GM12878 (cell line): ENCODE measurements at regions not wholly inside any gene's neighbourhood (a gene's known extent, or its start where the extent isn't known, plus 50 kb on each side); places are given as distances from the start of the nearest gene placed in this dataset.

Experiments
- ATAC-seq: fragments of 200-7000 bp; cut with Tn5 transposase; 3 replicates; pipeline ENCODE4 v1.9.1; 2020; ENCODE audit warnings: mild to moderate bottlenecking, moderate library complexity
- BruUV-seq: library from RNA; stranded (reverse); fragments of 400-500 nt; replicated peaks from 2 replicates; lab custom pipeline; 2021; lab: Mats Ljungman, UMichigan
- CTCF ChIA-PET: fragments of 300-600 bp; sonication (Branson Sonifier 250); formaldehyde crosslinking; extraction: SDS; loops from one replicate; lab custom pipeline; 2021; ENCODE audit warnings: inconsistent platforms; lab: Yijun Ruan, JAX
- POLR2A ChIA-PET: fragments of 350-600 bp; formaldehyde crosslinking; extraction: SDS; loops from one replicate; lab custom pipeline; 2021; ENCODE audit warnings: inconsistent platforms; lab: Charles Lee
- RAD21 ChIA-PET: fragments of 300-600 bp; sonication (Branson Sonifier 250); formaldehyde crosslinking; loops from one replicate; lab custom pipeline; 2023; ENCODE audit warnings: antibody characterized with exemption; ENCODE audit not compliant: unreplicated experiment; lab: Charles Lee
- SMC1A ChIA-PET: fragments of 300-600 bp; sonication (Branson Sonifier 250); formaldehyde crosslinking; loops from one replicate; lab custom pipeline; 2023; ENCODE audit not compliant: unreplicated experiment, uncharacterized antibody; lab: Charles Lee
- DNase-seq: peaks from one replicate; pipeline ENCODE4 v3.0.0-alpha.2; 2011; ENCODE audit warnings: low read depth, low spot score
- FAIRE-seq: peaks from 3 replicates; lab custom pipeline; 2011; peaks lifted over from hg19 to GRCh38; lab: Jason Lieb, UNC
- H2AFZ ChIP-seq: 2 replicates; pipeline ENCODE4 v1.6.0; 2011; ENCODE audit warnings: low read depth, low read length, control low read depth; ENCODE audit not compliant: control insufficient read depth
- H3K27ac ChIP-seq: 2 replicates; pipeline ENCODE4 v1.5.1; 2011; ENCODE audit warnings: control low read depth; ENCODE audit not compliant: control insufficient read depth, insufficient read depth
- H3K27me3 ChIP-seq, 2 experiments: replicated peaks in 1 of 2; 2 replicates each; pipeline versions ENCODE4 v1.6.0 to v1.6.1; 2011; ENCODE audit warnings: low read length in 1 of 2; ENCODE audit not compliant: control insufficient read depth in 2 of 2, insufficient read depth in 2 of 2
- H3K36me3 ChIP-seq, 2 experiments: 2 replicates each; pipeline ENCODE4 v1.5.1; 2011; ENCODE audit warnings: low read length in 1 of 2; ENCODE audit not compliant: control insufficient read depth in 2 of 2, insufficient read depth in 2 of 2
- H3K4me1 ChIP-seq: 2 replicates; pipeline ENCODE4 v1.6.1; 2011; ENCODE audit warnings: mild to moderate bottlenecking, low read length, moderate library complexity, mixed read lengths; ENCODE audit not compliant: control insufficient read depth, insufficient read depth
- H3K4me2 ChIP-seq: 2 replicates; pipeline ENCODE4 v1.6.0; 2011; ENCODE audit warnings: control low read depth; ENCODE audit not compliant: control insufficient read depth, insufficient read depth
- H3K4me3 ChIP-seq: fragments of 200-600 bp; sonication (generic); 2 replicates; pipeline ENCODE4 v1.5.1; 2016
- H3K79me2 ChIP-seq: 2 replicates; pipeline ENCODE4 v1.6.0; 2011; ENCODE audit warnings: low read length; ENCODE audit not compliant: control insufficient read depth, insufficient read depth
- H3K9ac ChIP-seq: 2 replicates; pipeline ENCODE4 v1.8.0; 2011; ENCODE audit warnings: low read length, control low read depth, mixed read lengths; ENCODE audit not compliant: control insufficient read depth, insufficient read depth
- H3K9me3 ChIP-seq: replicated peaks from 3 replicates; pipeline ENCODE4 v1.5.1; 2011; ENCODE audit warnings: mild to moderate bottlenecking, low read length; ENCODE audit not compliant: control insufficient read depth, insufficient read depth
- H4K20me1 ChIP-seq: 2 replicates; pipeline ENCODE4 v1.6.0; 2011; ENCODE audit not compliant: control insufficient read depth, insufficient read depth
- CBFB ChIP-seq: IDR thresholded peaks from 2 replicates; pipeline ENCODE4 v1.6.1; 2016; ENCODE audit warnings: antibody characterized with exemption, low read depth
- CBX3 ChIP-seq: fragments of 200-600 bp; sonication (generic); IDR thresholded peaks from 2 replicates; pipeline ENCODE4 v1.6.1; 2016; ENCODE audit warnings: low read depth, borderline replicate concordance
- CHD4 ChIP-seq: fragments of 200-600 bp; sonication (generic); IDR thresholded peaks from 2 replicates; pipeline ENCODE4 v1.6.1; 2016; ENCODE audit warnings: mild to moderate bottlenecking
- CREB1 ChIP-seq: IDR thresholded peaks from 2 replicates; pipeline ENCODE4 v1.6.1; 2012; ENCODE audit warnings: low read depth, mild to moderate bottlenecking, inconsistent platforms
- CUX1 ChIP-seq: IDR thresholded peaks from 2 replicates; pipeline ENCODE4 v1.6.1; 2012; ENCODE audit warnings: improper control_type of control experiment, low read depth, low read length; ENCODE audit not compliant: insufficient replicate concordance
- EGR1 ChIP-seq, 2 experiments: IDR thresholded peaks; 1 replicate in 1 of 2; 2 replicates in 1 of 2; pipeline ENCODE4 v1.6.1; 2011 to 2012; ENCODE audit warnings: low read depth in 2 of 2, low read length in 2 of 2, borderline replicate concordance in 1 of 2, mild to moderate bottlenecking in 1 of 2, moderate library complexity in 1 of 2
- HCFC1 ChIP-seq: fragments of 150-350 bp; IDR thresholded peaks from 2 replicates; pipeline ENCODE4 v1.6.1; 2014; ENCODE audit warnings: low read length
- HDGF ChIP-seq: fragments of 450-650 bp; IDR thresholded peaks from 2 replicates; pipeline ENCODE4 v1.6.1; 2016; ENCODE audit warnings: antibody characterized with exemption
- HSF1 ChIP-seq: fragments of 150-350 bp; IDR thresholded peaks from 2 replicates; pipeline ENCODE4 v1.6.1; 2014; ENCODE audit warnings: mild to moderate bottlenecking, low read depth, low read length
- IRF3 ChIP-seq: fragments of 450-650 bp; IDR thresholded peaks from 2 replicates; pipeline ENCODE4 v1.6.1; 2014; ENCODE audit warnings: mild to moderate bottlenecking
- JUNB ChIP-seq: IDR thresholded peaks from 2 replicates; pipeline ENCODE4 v1.6.1; 2016; ENCODE audit warnings: antibody characterized with exemption, mild to moderate bottlenecking
- KLF5 ChIP-seq: fragments of 450-650 bp; IDR thresholded peaks from 2 replicates; pipeline ENCODE4 v1.6.1; 2014; ENCODE audit warnings: mild to moderate bottlenecking; ENCODE audit not compliant: partially characterized antibody
- MAX ChIP-seq: IDR thresholded peaks from 2 replicates; pipeline ENCODE4 v1.6.1; 2012; ENCODE audit warnings: low read depth, low read length, improper control_type of control experiment
- SIN3A ChIP-seq: IDR thresholded peaks from 2 replicates; pipeline ENCODE4 v1.6.1; 2012; ENCODE audit warnings: low read depth, low read length, improper control_type of control experiment
- SREBF2 ChIP-seq: IDR thresholded peaks from 2 replicates; pipeline ENCODE4 v1.6.1; 2012; ENCODE audit warnings: mild to moderate bottlenecking, low read length
- SRF ChIP-seq, 2 experiments: IDR thresholded peaks; 2 replicates each; pipeline ENCODE4 v1.6.1; 2011; ENCODE audit warnings: low read depth in 2 of 2, low read length in 2 of 2, mild to moderate bottlenecking in 1 of 2, moderate library complexity in 1 of 2
- YY1 ChIP-seq: IDR thresholded peaks from 2 replicates; pipeline ENCODE4 v1.6.1; 2011; ENCODE audit warnings: low read depth, mild to moderate bottlenecking, low read length
- ZNF622 ChIP-seq: fragments of 450-650 bp; IDR thresholded peaks from 2 replicates; pipeline ENCODE4 v1.6.1; 2017; ENCODE audit warnings: mild to moderate bottlenecking, inconsistent platforms
- ZSCAN29 ChIP-seq: fragments of 450-650 bp; IDR thresholded peaks from 2 replicates; pipeline ENCODE4 v1.6.1; 2017; ENCODE audit warnings: mild to moderate bottlenecking, moderate library complexity
- WGBS: methylation state at CpG from one replicate; pipeline ENCODE4 v1.1.6; 2016; ENCODE audit warnings: low lambda C conversion rate; ENCODE audit not compliant: insufficient replicate concordance, insufficient coverage; ENCODE audit errors: missing lambda C conversion rate; 5-methylcytosine and 5-hydroxymethylcytosine counted together
- in situ Hi-C: fragments of 300-500 bp; cut with MboI; formaldehyde crosslinking; loops from 9 replicates; pipeline ENCODE4 v1.14.3; 2018; ENCODE audit warnings: mixed read lengths
- intact Hi-C: fragments of 100-400 bp; cut with micrococcal nuclease; formaldehyde crosslinking; loops from one replicate; pipeline ENCODE4 v1.14.2; 2022; ENCODE audit not compliant: unreplicated experiment

GRCh38 chr14:105913221-105913620 is 386.8 kb downstream of the TMEM121 start (continued):
- TF ChIP-seq CUX1 (no peak), HCFC1 (no peak), CREB1 (no peak), JUNB (no peak), EGR1 (IDR thresholded peaks at IDR 0.05; ENCODE audit: borderline replicate concordance in 1 of 2, low read depth in 2 of 2, low read length in 2 of 2) (no peak), YY1 (no peak), SIN3A (no peak), HDGF (no peak), SRF (IDR thresholded peaks at IDR 0.05; ENCODE audit: low read depth in 2 of 2, low read length in 2 of 2) (no peak)

- POLR2A ChIA-PET = no interaction called here
- peaks cover 40% of the 10 kb centered on the region for H3K79me2 ChIP-seq
- CTCF ChIA-PET = no interaction called here
- H2AFZ ChIP-seq = no peak overlapping the region
- H3K9ac ChIP-seq = no peak overlapping the region
- ATAC-seq = no peak
- no peak overlapping the region for H3K4me3 ChIP-seq
- intact Hi-C loops = no loop called here
- no CpG with 5 or more reads among the region's 5 CpGs for WGBS
- DNase-seq = no peak
- RAD21 ChIA-PET = no interaction called here
- H4K20me1 ChIP-seq = no peaks in the 10 kb centered on the region
- no peaks in the 10 kb centered on the region for H3K9me3 ChIP-seq
- no peak for FAIRE-seq
- no TSS peak for BruUV-seq
- H3K4me2 ChIP-seq = no peak overlapping the region
- in situ Hi-C loops = no loop called here
- H3K27ac ChIP-seq = no peak overlapping the region
- H3K36me3 ChIP-seq = no peaks in the 10 kb centered on the region
- H3K4me1 ChIP-seq = no peaks in the 10 kb centered on the region
- no peaks in the 10 kb centered on the region for H3K27me3 ChIP-seq
- SMC1A ChIA-PET = no interaction called here
- TF ChIP-seq CBX3 = no peak
- no peak for TF ChIP-seq CBFB
- TF ChIP-seq HSF1 = no peak
- no peak for TF ChIP-seq SIN3A
- no peak for TF ChIP-seq IRF3
- no peak for TF ChIP-seq MAX
- TF ChIP-seq KLF5 = no peak
- TF ChIP-seq CHD4 = no peak
- TF ChIP-seq ZSCAN29 = no peak
- no peak for TF ChIP-seq ZNF622
- no peak for TF ChIP-seq SREBF2
Observed at GRCh38 chr14:105913861-105914260, 387.5 kb downstream of the TMEM121 start.
